GM19035 (cell line): ENCODE measurements at regions not wholly inside any gene's neighbourhood (a gene's known extent, or its start where the extent isn't known, plus 50 kb on each side); places are given as distances from the start of the nearest gene placed in this dataset.
"Not testable (repeated sequence)": the region's sequence is repeated elsewhere in the genome, so short reads cannot be mapped to it uniquely, and the experiment has no call there.

Experiments used
- ATAC-seq: cut with Tn5 transposase; IDR thresholded peaks from one replicate; pipeline ENCODE4 v1.9.1; 2021; ENCODE audit not compliant: unreplicated experiment

GRCh38 chr7:121501566-121501965 is 105.5 kb upstream of the FAM3C start:
- no peak for ATAC-seq

- no peak for ATAC-seq
Observed at GRCh38 chr7:121500360-121501058, 104.4 kb upstream of the FAM3C start.

GRCh38 chr7:121499624-121500023 is 103.5 kb upstream of the FAM3C start:
- no peak for ATAC-seq

GRCh38 chr7:121498816-121499215 is 102.7 kb upstream of the FAM3C start:
- ATAC-seq: no peak

GRCh38 chr7:121497545-121497944 is 101.4 kb upstream of the FAM3C start:
- ATAC-seq: not testable (repeated sequence)

GRCh38 chr7:121494516-121494915 is 98.4 kb upstream of the FAM3C start:
- ATAC-seq: no peak

- ATAC-seq: no peak
Observed at GRCh38 chr7:121493553-121493952, 97.4 kb upstream of the FAM3C start.

GRCh38 chr7:121490309-121490708 is 94.2 kb upstream of the FAM3C start:
- ATAC-seq: no peak

- ATAC-seq: no peak
Observed at GRCh38 chr7:121489440-121489839, 93.3 kb upstream of the FAM3C start.

GRCh38 chr7:121488111-121488650 is 92.1 kb upstream of the FAM3C start:
- no peak for ATAC-seq

- ATAC-seq: no peak
Observed at GRCh38 chr7:121486590-121486989, 90.5 kb upstream of the FAM3C start.

GRCh38 chr7:121485467-121486243 is 89.5 kb upstream of the FAM3C start:
- ATAC-seq: no peak

- no peak for ATAC-seq
Observed at GRCh38 chr7:121484089-121484763, 88.1 kb upstream of the FAM3C start.

- no peak for ATAC-seq
Observed at GRCh38 chr7:121480566-121481335, 84.6 kb upstream of the FAM3C start.

GRCh38 chr7:121480058-121480457 is 84.0 kb upstream of the FAM3C start:
- no peak for ATAC-seq

GRCh38 chr7:121479466-121479865 is 83.4 kb upstream of the FAM3C start:
- ATAC-seq: no peak

GRCh38 chr7:121475806-121476205 is 79.7 kb upstream of the FAM3C start:
- ATAC-seq: no peak

GRCh38 chr7:121474301-121474673 is 78.2 kb upstream of the FAM3C start:
- ATAC-seq: no peak

- ATAC-seq: no peak
Observed at GRCh38 chr7:121473645-121474300, 77.7 kb upstream of the FAM3C start.

- no peak for ATAC-seq
Observed at GRCh38 chr7:121466455-121466854, 70.3 kb upstream of the FAM3C start.
